Nephron progenitor cell (in vitro differentiated cells): ENCODE measurements at regions not wholly inside any gene's neighbourhood (a gene's known extent, or its start where the extent isn't known, plus 50 kb on each side); places are given as distances from the start of the nearest gene placed in this dataset.

Source experiments
- DNase-seq: peaks from one replicate; pipeline ENCODE4 v3.0.0; 2021
- H3K27ac Mint-ChIP-seq: 2 replicates; pipeline ENCODE4 v1.8.0; 2021; ENCODE audit warnings: mild to moderate bottlenecking, moderate library complexity, mixed read lengths
- H3K27me3 Mint-ChIP-seq: 2 replicates; pipeline ENCODE4 v1.8.0; 2021; ENCODE audit warnings: mild to moderate bottlenecking, low read depth, mixed read lengths; ENCODE audit not compliant: poor library complexity
- H3K36me3 Mint-ChIP-seq: 2 replicates; pipeline ENCODE4 v1.8.0; 2021; ENCODE audit warnings: low read depth, mixed read lengths
- H3K4me1 Mint-ChIP-seq: 2 replicates; pipeline ENCODE4 v1.8.0; 2021; ENCODE audit warnings: mixed read lengths
- H3K4me3 Mint-ChIP-seq: 2 replicates; pipeline ENCODE4 v1.8.0; 2021; ENCODE audit warnings: mild to moderate bottlenecking, moderate library complexity, mixed read lengths
- H3K9me3 Mint-ChIP-seq: 2 replicates; pipeline ENCODE4 v1.8.0; 2021; ENCODE audit warnings: mild to moderate bottlenecking, moderate library complexity, mixed read lengths
- TF ChIP-seq, protein P1 (sequence below): fragments of 200-600 bp; sonication (generic); IDR thresholded peaks from 2 replicates; pipeline ENCODE4 v1.5.0; 2021; ENCODE audit warnings: antibody characterized with exemption

DNA sequence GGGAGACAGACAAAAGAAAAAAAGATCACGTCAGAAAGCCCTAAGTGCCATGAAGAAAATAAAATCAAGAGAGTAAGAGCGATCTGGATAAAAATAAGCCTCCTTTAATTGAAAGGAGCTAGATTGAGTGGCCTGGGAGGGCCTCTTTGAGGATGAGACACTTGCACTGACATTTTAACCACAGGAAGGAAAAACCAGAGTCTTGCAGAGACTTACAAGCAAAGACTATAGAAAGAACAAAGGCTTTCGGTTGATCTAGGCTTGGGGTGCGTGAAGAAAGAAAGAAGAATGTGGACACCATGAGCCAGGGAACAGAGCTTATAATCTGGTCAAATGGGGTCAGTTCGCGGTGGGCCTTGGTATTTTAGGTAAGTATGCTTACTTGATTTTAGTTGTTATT, 342.7 kb downstream of the COG6 start:
- H3K27me3 Mint-ChIP-seq: peaks cover 6% of the 10 kb centered on the region
- H3K9me3 Mint-ChIP-seq: no peaks in the 10 kb centered on the region
- no peak overlapping the region for H3K27ac Mint-ChIP-seq
- H3K4me1 Mint-ChIP-seq: no peaks in the 10 kb centered on the region
- no peak overlapping the region for H3K4me3 Mint-ChIP-seq
- TF ChIP-seq, protein P1, sequence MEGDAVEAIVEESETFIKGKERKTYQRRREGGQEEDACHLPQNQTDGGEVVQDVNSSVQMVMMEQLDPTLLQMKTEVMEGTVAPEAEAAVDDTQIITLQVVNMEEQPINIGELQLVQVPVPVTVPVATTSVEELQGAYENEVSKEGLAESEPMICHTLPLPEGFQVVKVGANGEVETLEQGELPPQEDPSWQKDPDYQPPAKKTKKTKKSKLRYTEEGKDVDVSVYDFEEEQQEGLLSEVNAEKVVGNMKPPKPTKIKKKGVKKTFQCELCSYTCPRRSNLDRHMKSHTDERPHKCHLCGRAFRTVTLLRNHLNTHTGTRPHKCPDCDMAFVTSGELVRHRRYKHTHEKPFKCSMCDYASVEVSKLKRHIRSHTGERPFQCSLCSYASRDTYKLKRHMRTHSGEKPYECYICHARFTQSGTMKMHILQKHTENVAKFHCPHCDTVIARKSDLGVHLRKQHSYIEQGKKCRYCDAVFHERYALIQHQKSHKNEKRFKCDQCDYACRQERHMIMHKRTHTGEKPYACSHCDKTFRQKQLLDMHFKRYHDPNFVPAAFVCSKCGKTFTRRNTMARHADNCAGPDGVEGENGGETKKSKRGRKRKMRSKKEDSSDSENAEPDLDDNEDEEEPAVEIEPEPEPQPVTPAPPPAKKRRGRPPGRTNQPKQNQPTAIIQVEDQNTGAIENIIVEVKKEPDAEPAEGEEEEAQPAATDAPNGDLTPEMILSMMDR: no peak
- no peak for DNase-seq
- no peaks in the 10 kb centered on the region for H3K36me3 Mint-ChIP-seq

DNA sequence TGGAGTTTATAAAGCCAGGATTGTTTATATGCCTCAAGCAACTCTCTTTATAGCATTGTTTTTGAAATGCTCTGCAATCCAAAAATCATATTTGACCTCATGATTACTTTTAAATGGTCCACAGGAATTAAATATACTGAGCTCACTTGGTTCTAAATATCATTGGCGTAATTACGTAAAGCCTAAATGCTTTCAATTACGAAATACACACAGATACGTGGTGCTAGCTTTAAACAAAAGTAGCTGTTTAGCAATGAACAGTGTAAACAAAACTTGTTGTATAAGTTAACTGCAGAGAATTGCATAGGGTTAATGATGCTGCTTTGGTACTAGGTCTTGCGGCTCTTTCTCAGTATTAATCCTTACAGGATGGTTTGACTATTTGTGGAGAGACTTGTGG, 346.6 kb downstream of the COG6 start:
- Mint-ChIP-seq H3K4me1 (no peaks in the 10 kb centered on the region), H3K36me3 (no peaks in the 10 kb centered on the region), H3K27me3 (peaks cover 2% of the 10 kb centered on the region), H3K4me3 (no peak overlapping the region), H3K9me3 (peaks cover 10% of the 10 kb centered on the region), H3K27ac (no peak overlapping the region)
- DNase-seq: no peak
- TF ChIP-seq, protein P1: no peak

DNA sequence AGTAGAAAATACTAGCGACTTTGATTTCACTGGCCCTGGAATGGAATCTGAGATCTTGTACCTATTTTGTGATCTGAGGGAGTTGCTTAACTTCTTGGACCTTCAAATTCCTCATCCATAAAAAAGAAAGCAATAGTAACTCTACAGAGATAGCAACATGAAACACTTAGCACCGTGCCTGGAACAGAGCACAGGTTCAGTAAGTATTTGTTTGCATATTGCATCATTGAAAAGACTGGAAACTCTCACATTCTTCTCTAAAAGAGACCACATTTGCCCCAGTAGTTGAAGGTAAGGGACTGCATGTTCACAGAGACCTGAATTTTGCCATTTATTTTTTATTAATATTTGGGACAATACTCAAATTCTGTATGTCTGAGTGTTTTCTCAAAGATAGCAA, 358.1 kb downstream of the COG6 start:
- H3K4me3 Mint-ChIP-seq: no peak overlapping the region
- H3K4me1 Mint-ChIP-seq: no peaks in the 10 kb centered on the region
- TF ChIP-seq, protein P1: no peak
- peaks cover 13% of the 10 kb centered on the region for H3K9me3 Mint-ChIP-seq
- no peak for DNase-seq
- no peak overlapping the region for H3K27ac Mint-ChIP-seq
- H3K27me3 Mint-ChIP-seq: peaks cover 1% of the 10 kb centered on the region
- H3K36me3 Mint-ChIP-seq: no peaks in the 10 kb centered on the region

DNA sequence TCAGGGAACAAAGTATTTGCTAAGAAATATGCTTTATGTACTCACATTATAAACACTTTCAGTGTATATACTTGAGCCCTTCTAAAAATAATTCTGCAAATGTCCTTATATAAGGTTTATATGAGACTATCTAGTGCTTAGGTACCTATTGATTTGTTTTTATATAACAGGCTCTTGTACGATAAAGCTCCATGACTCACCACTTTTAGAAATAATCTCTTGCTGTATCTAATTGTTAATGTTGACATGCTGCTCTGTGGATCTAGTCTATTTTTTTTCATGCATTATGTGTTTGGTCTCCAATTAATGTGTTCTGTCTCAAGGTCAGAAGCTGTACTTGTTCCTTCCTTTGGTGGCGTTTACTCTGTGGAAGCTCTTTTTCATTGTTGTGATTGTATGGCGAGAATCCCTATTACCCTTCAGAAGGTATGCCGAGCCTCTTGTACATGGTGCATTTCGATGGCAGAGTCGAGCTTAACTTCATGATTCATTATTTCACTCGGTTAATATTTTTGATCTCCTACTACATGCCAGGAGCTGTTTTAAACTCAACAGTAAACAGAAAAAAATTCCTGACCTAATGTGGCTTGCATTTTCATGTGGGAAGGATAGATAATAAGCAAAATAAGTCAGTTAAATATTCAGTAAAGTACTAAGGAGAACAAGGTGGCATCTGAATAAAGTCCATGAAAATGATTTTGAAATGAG, 361.6 kb downstream of the COG6 start:
- TF ChIP-seq, protein P1: no peak
- no peak for DNase-seq
- no peaks in the 10 kb centered on the region for H3K4me1 Mint-ChIP-seq
- peaks cover 4% of the 10 kb centered on the region for H3K27me3 Mint-ChIP-seq
- H3K27ac Mint-ChIP-seq: no peak overlapping the region
- H3K36me3 Mint-ChIP-seq: no peaks in the 10 kb centered on the region
- no peak overlapping the region for H3K4me3 Mint-ChIP-seq
- no peaks in the 10 kb centered on the region for H3K9me3 Mint-ChIP-seq

DNA sequence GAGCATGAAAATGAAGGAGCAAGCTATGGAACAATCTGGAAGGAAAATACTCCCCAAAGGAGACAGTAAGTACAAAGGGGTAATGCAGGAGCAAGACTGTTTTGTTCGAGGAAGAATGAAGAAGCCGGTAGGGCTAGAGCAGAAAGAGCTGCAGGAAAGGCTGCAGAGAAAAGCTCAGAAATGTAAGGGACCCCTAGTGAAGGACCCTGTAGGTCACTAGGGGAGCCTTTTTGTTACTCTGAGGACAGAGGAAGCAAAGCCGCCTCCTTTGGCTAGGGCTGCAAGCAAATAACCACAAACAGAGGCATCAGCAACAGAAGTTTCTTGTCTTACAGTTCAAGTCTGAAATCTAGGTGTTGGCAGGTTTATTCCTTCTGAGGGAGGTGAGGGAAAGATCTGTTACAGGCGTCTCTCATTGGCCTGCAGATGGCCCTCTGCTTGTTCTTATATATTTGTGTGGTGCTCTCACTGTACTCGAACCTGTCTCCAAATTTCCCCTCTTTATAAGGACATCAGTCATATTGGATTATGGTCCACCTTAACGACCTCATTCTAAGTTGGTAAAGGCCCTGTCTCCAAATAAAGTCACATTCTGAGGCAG, 362.3 kb downstream of the COG6 start:
- H3K27me3 Mint-ChIP-seq: peaks cover 4% of the 10 kb centered on the region
- H3K4me3 Mint-ChIP-seq: no peak overlapping the region
- no peak overlapping the region for H3K27ac Mint-ChIP-seq
- no peaks in the 10 kb centered on the region for H3K4me1 Mint-ChIP-seq
- no peaks in the 10 kb centered on the region for H3K9me3 Mint-ChIP-seq
- no peak for DNase-seq
- TF ChIP-seq, protein P1: no peak
- H3K36me3 Mint-ChIP-seq: no peaks in the 10 kb centered on the region
